Stimulated activated CD8-positive, alpha-beta memory T cell treated with anti-CD3 and anti-CD28 coated beads, Interleukin-15, amount 100 ng/mL, for 1 hour (primary cell): ENCODE measurements at regions not wholly inside any gene's neighbourhood (a gene's known extent, or its start where the extent isn't known, plus 50 kb on each side); places are given as distances from the start of the nearest gene placed in this dataset.
"Not testable (repeated sequence)": the region's sequence is repeated elsewhere in the genome, so short reads cannot be mapped to it uniquely, and the experiment has no call there.

ENCODE experiments used
- DNase-seq: peaks from one replicate; pipeline ENCODE4 v3.0.0-alpha.2; 2020; ENCODE audit warnings: low read depth

DNA sequence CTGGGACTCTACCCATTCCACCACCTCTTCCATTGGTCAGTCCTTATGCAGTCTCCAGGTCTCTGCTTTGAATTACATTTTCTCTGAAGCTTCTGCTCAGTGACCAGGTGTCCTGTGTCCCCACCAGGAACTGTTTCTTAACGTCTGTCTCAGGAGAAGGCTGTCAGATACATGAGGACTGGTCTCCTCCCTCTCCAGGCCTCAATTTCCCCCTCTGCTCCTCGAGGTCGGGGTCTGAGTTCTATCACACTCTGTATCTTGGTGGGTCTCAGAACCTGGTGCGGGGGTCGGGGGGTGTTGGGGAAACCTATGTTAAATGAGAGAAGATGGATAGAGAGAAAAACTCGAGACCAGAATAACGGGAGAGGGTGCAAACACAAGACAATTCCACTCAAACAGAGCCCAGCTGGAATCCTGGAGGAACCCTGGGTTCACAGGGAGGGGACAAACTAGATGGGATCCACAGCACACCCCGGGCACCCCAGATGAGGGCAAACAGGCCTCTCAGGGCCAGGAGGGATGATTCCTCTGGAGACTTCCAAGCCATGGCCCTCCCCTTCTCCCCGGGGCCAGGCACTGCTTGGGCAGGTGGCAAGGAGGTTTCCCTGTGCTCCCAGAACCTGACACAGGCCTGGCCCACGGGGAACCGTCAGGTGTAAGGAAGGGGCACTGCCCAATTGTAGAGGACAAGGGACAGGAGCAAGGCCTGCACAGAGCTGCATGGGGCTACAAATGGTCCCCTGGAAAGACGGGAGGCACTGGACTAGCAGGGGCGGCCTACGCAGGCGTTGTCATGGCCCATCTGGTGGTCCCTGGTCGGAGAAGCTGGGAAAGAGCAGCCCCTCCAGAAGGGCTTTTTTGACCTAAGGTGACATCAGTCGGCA lies 313.2 kb upstream of the DIO3 start:
- no peak for DNase-seq

GRCh38 chr14:101248840-101249675 lies 312.2 kb upstream of the DIO3 start:
- no peak for DNase-seq

DNA sequence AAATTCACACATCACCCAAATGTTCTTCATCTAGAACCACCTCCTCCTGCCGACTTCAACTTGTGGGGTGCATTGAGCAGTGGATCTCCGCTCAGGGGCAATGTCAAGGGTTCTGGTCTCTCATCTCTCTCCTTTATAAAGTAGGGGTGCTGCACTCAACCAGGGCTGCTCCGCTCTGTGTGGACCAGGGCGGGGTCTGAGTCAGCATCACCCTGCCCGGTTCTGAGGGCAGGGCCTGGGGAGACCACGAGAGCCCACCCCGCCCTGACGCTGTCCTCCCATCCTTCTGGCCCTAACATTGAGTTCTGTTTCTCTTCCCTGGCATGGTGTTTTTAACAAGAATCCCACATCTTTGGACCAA lies 311.6 kb upstream of the DIO3 start:
- no peak for DNase-seq

- DNase-seq = no peak
Observed at GRCh38 chr14:101250336-101250947, 310.9 kb upstream of the DIO3 start.

GRCh38 chr14:101250948-101251811 lies 310.1 kb upstream of the DIO3 start:
- no peak for DNase-seq

- DNase-seq = no peak
Observed at GRCh38 chr14:101251812-101252442, 309.4 kb upstream of the DIO3 start.

DNA sequence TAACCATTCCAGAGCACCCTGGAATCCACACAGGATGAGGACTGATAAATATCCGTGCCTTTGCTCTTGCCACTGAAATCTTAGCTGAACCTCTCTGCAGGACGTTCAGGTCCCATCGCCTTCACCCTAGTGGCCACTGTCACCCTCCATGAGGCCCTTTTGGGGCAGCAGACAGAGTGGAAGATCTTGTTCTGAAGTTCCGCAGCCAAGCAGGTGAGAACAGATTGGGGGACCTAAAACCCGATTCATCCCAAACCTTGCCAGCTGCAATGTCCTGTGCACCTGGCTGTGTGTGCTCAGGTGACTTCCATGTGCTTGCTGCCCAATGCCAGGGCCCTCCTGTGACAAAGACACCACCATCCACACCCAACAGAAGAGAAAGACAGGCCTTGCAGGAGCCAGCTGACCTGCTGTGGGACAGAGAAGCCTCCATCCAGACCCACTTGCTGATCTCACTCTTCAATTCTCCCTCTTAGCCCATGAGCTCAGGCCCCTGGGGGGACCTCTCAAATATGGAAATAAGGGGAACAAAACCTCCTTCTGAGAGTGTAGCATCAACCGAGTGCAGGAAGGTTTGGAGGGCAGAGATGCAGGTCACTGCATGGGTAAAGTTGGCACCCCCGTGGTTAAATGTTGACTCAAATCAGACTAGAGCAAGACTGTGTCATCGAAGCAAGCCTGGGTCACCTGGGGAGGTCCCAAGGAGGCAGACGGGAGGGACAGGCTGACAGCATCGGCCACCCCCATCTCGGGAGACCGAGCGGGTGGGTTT lies 308.7 kb upstream of the DIO3 start:
- DNase-seq = no peak

DNA sequence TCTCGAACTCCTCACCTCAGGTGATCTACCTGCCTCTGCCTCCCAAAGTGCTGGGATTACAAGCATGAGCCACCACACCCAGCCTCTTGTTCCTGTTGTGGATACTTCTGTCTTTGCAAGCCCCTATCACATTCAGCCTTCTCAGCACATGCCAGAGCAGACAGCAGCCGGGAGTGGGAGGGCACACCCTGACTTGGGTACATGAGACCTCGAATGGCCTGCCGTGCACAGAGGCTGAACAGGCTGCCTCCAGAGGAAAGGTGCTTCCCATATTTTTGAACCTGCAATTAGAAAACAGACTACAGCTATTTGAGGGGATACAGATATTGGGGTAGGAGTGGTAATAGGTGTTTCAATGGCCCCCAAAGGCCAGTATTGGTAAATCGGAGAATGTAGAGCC lies 307.3 kb upstream of the DIO3 start:
- DNase-seq = no peak

GRCh38 chr14:101254805-101255764 lies 306.2 kb upstream of the DIO3 start:
- DNase-seq = no peak

DNA sequence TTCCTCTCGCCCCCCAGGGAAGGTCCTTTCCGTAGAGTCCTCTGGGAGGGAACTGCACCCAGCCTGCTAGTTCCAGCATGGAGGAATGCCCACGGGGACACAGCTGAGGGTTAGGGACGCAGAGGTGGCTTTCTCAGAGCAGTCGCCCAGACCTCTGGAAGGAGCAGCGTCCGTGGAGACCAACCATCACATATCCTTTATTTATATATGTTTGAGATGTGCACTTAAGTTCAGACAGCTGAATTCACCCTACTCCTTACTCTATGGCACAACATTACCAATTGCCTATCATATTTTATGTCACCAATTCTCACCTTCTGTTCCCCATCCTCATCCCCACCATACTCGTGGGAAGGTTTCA lies 305.6 kb upstream of the DIO3 start:
- no peak for DNase-seq

DNA sequence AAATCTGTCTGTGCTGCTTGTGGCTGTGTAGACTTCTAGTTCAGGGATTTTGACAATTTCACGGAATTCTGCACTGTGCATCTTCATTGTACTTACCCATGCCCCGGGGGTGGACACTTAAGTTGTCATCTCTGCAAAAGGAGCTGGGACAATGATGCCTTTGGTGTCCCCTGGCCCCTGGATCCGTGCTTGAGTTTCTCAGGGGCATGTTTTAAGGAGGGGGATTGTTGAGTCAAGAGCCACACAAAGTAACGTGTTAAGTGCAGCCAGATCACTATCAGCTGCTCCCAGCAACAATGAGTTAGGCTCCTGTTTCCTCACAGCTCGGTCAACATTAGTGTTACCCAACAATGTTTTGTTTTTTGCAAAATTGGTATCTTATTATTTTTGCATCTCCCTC lies 305.0 kb upstream of the DIO3 start:
- DNase-seq = no peak

GRCh38 chr14:101257551-101257950 lies 303.7 kb upstream of the DIO3 start:
- DNase-seq = no peak

DNA sequence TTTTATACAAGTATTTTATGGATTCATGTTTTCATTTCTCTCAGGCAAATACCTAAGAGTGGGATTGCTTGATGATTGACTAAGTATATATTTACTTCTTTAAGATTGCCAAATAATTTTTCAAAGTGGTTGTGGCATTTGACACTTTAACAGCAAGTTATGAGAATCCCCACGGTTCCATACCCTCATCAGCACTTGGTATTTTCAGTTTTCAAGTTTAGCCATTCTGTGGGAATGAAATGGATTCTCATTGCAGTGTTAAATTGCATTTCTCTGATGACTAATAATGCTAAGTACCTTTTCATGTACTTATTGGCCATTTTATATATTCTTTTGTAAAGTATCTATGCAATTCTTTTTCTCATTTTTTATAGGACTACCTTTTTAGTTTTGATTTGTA lies 301.5 kb upstream of the DIO3 start:
- DNase-seq = no peak

DNA sequence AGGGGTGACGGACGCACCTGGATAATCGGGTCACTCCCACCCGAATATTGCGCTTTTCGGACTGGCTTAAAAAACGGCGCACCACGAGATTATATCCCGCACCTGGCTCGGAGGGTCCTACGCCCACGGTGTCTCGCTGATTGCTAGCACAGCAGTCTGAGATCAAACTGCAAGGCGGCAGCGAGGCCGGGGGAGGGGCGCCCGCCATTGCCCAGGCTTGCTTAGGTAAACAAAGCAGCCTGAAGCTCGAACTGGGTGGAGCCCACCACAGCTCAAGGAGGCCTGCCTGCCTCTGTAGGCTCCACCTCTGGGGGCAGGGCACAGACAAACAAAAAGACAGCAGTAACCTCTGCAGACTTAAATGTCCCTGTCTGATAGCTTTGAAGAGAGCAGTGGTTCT lies 294.9 kb upstream of the DIO3 start:
- not testable (repeated sequence) for DNase-seq

GRCh38 chr14:101273091-101273490 lies 288.2 kb upstream of the DIO3 start:
- DNase-seq = no peak

GRCh38 chr14:101276309-101277091 lies 284.8 kb upstream of the DIO3 start:
- DNase-seq = no peak

- no peak for DNase-seq
Observed at GRCh38 chr14:101282418-101282817, 278.9 kb upstream of the DIO3 start.

DNA sequence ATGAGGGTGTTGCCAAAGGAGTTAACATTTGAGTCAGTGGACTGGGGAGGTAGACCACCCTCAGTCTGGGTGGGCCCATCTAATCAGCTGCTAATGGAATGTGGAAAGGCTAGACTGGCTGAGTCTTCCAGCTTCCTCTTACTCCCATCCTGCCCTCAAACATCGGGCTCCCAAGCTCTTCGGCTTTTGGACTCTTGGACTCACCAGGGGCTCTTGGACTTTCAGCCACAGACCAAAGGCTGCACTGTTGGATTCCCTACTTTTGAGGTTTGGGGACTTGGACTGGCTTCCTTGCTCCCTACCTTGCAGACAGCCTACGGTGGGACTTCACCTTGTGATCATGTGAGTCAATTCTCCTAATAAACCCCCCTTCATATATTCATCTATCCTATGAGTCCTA lies 276.6 kb upstream of the DIO3 start:
- no peak for DNase-seq
